ENCODE measurements at regions not wholly inside any gene's neighbourhood (a gene's known extent, or its start where the extent isn't known, plus 50 kb on each side); places are given as distances from the start of the nearest gene placed in this dataset.

DNA sequence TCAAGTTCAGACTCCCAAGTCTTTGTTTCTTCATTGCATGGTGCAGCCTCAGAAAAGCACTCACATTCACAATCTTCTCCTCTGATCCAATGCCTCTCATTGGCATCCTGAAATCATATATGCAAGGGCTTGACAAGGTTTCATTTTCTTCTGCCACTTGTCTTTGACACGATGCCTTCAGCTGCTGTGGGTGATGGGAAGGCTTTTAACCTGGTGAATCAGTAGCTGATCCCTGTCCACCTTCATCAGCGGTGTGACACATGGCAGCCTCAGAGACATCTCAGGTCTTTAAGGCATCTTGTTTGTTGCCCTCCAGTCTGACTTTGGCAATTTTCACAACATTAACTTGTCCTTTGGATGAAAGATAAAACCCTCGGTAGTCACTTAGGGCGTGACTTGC, 147.2 kb downstream of the PRELID2 start:
- no peak overlapping the region for H3K27ac ChIP-seq
- no peak for TF ChIP-seq ZFX (IDR thresholded peaks at IDR 0.05; ENCODE audit: borderline replicate concordance)
- TF ChIP-seq, protein P1, sequence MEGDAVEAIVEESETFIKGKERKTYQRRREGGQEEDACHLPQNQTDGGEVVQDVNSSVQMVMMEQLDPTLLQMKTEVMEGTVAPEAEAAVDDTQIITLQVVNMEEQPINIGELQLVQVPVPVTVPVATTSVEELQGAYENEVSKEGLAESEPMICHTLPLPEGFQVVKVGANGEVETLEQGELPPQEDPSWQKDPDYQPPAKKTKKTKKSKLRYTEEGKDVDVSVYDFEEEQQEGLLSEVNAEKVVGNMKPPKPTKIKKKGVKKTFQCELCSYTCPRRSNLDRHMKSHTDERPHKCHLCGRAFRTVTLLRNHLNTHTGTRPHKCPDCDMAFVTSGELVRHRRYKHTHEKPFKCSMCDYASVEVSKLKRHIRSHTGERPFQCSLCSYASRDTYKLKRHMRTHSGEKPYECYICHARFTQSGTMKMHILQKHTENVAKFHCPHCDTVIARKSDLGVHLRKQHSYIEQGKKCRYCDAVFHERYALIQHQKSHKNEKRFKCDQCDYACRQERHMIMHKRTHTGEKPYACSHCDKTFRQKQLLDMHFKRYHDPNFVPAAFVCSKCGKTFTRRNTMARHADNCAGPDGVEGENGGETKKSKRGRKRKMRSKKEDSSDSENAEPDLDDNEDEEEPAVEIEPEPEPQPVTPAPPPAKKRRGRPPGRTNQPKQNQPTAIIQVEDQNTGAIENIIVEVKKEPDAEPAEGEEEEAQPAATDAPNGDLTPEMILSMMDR (IDR thresholded peaks at IDR 0.05) = no peak

DNA sequence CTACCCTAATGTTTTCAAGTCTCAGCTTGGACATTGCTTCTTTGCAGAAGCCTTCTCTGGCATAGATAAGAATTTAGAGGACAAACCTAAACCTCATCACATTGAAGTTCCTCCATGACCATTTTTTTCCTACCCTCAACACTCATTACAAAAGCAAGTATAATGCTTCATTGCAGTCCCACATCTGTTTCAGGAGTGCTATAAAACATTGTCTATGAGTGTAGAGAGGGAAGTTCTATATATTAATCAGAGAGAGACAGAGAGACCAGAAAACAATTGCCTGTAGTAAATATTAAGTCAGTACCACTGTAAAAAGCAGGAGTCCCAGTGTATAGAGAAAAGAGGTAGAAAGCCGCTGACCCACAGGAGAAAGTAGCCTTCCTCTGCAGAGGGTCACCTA, 149.7 kb downstream of the PRELID2 start:
- no peak for TF ChIP-seq ZFX (IDR thresholded peaks at IDR 0.05; ENCODE audit: borderline replicate concordance)
- TF ChIP-seq, protein P1 (IDR thresholded peaks at IDR 0.05) = no peak
- no peak overlapping the region for H3K27ac ChIP-seq

DNA sequence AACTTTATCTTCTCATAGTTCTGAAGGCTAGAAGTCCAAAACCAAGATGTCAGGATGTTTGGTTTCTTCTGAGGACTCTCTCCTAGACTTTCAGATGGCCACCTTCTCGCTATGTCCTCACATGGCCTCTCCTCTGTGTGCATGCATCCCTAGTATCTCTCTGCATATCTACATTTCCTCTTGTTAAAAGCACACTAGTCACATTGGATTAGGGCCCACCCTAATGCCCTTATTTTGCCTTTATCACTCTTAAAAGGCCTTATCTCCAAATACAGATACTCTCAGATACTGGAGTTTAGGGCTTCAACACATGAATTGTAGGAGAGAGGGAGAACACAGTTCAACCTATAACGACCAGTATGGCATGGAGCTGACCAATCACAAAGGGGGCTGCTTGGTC, 151.7 kb downstream of the PRELID2 start:
- no peak overlapping the region for H3K27ac ChIP-seq
- TF ChIP-seq, protein P1 (IDR thresholded peaks at IDR 0.05) = no peak
- no peak for TF ChIP-seq ZFX (IDR thresholded peaks at IDR 0.05; ENCODE audit: borderline replicate concordance)

DNA sequence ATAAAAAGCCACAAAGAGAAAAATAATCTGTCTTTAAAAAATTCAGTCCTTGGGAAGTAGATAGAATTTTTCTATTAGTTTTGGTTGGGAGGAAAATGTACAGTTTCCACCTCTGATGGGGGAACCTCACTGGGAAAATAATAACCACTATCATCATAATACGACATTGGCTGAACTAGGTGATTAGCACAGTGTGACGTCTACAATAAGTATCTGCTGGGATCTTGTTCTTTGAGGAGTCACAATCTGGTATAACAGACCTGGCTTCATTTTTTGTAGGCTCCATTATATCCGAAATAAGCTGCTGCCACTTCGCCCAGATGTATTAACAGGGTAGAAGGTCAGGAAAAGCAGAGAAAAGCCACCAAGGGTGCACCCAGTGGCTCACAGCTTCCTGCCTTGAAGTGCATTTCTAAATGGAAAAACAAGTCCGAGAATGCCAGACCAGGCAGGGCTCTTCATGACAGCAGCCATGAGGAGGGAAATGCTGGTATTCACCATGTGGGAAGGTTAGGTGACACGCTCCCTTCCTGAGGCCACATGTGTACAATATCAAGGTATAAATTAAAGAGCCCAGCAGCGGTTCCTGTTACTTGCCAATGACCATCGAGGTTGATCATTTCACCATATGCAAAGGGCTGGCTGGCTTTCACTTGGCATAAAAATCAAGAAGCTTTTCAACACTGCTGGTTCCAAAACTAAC, 152.8 kb downstream of the PRELID2 start:
- no peak overlapping the region for H3K27ac ChIP-seq
- no peak for TF ChIP-seq ZFX (IDR thresholded peaks at IDR 0.05; ENCODE audit: borderline replicate concordance)
- TF ChIP-seq, protein P1 (IDR thresholded peaks at IDR 0.05) = no peak

DNA sequence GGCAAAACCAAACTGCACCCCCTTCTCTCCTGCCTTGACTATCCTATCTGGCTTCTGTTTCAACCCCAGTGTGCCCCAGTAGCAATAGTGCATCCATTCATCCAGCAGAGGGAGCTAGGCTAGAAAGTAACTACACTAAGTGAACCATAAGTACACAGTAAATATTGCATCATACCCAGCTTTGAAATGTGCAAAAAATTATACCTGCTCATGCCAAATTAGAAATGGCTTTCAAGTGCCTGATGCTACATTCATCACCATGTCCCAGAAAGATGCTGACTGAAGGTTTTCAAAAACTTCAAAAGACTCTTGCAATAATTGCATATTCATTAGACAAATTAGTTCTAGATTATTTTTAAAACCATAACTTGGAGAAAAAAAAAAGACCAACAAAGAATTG, 153.5 kb downstream of the PRELID2 start:
- no peak for TF ChIP-seq ZFX (IDR thresholded peaks at IDR 0.05; ENCODE audit: borderline replicate concordance)
- TF ChIP-seq, protein P1 (IDR thresholded peaks at IDR 0.05) = peak; percentile 85

DNA sequence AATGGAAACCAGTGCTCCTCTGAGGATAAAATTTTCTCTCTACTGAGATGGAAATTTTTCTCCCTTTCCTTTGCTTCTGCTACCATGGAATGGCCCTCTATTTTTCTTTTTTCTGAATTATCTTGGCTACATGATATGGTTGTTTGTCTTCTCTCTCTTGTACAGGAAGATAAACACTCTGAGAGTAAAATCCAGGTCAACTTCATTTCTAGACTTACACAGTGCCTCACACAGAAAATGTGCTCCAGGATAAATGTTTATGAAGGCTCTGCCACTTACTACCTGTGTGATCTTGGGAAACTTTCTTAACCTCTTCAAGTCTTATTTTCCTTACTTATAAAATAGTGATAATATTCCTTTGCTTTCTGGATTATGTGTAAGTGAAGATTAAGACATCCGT, 153.9 kb downstream of the PRELID2 start:
- no peak overlapping the region for H3K27ac ChIP-seq
- no peak for TF ChIP-seq ZFX (IDR thresholded peaks at IDR 0.05; ENCODE audit: borderline replicate concordance)
- TF ChIP-seq, protein P1 (IDR thresholded peaks at IDR 0.05) = no peak

More for the DNA sequence above, 153.5 kb downstream of the PRELID2 start:
- H3K27ac ChIP-seq = no peak overlapping the region

DNA sequence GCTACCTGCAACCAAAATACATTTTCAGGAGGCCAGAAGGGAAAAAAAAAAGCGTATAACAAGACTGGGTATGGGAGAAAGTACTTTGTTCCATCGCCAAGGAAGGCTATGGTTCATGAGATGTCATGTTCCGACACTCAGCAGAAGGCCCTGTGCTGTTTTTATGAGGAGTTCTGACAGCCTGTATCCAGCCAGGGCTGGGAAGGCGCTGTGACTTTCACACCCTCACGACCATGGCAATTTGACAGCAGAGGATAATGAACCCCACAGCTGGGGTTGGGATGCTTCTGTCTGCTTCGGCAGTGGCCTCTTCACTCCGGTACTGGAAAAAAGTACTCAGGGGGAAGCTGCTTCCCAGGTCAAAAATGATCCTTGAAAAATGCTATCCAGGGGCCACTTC, 154.4 kb downstream of the PRELID2 start:
- H3K27ac ChIP-seq = no peak overlapping the region
- no peak for TF ChIP-seq ZFX (IDR thresholded peaks at IDR 0.05; ENCODE audit: borderline replicate concordance)
- TF ChIP-seq, protein P1 (IDR thresholded peaks at IDR 0.05) = no peak

Data from 22Rv1 (cell line).